Neuron (in vitro differentiated cells): ENCODE measurements at regions not wholly inside any gene's neighbourhood (a gene's known extent, or its start where the extent isn't known, plus 50 kb on each side); places are given as distances from the start of the nearest gene placed in this dataset.

ENCODE experiments used
- H2AFZ ChIP-seq: one replicate; pipeline ENCODE4 v1.6.1; 2013; ENCODE audit warnings: low read depth, mild to moderate bottlenecking, inconsistent platforms, low read length, moderate library complexity
- H3K27me3 ChIP-seq: one replicate; pipeline ENCODE4 v1.6.1; 2013; ENCODE audit warnings: low read length; ENCODE audit not compliant: insufficient read depth
- H3K36me3 ChIP-seq: one replicate; pipeline ENCODE4 v1.6.1; 2013; ENCODE audit warnings: low read length; ENCODE audit not compliant: insufficient read depth
- H3K4me1 ChIP-seq: one replicate; pipeline ENCODE4 v1.6.1; 2013; ENCODE audit warnings: low read length; ENCODE audit not compliant: insufficient read depth
- H3K4me3 ChIP-seq: 2 replicates; pipeline ENCODE4 v1.5.1; 2013; ENCODE audit warnings: mild to moderate bottlenecking, low read length, moderate library complexity
- H3K9me3 ChIP-seq: one replicate; pipeline ENCODE4 v1.6.1; 2013; ENCODE audit warnings: low read length

DNA sequence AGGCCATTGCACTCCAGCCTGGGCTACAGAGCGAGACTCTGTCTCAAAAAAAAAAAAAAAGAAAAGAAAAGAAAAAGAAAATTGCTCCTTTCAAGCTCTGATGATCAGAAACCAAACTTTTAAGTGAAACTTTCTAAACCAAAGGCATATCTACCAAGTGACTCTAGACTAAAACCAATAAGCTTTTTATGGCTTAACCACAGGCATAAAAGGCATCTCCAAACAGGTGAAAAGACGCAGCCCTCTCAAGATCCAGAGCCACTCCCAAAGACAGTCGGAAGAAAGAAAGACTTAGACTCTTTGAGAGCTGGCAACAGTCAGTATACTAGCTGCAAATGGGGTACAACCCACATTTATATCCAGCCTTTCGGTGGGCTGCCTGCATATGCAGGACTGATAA, 117.1 kb upstream of the AP1S2 start:
- H2AFZ ChIP-seq = no peak overlapping the region
- no peaks in the 10 kb centered on the region for H3K9me3 ChIP-seq
- no peak overlapping the region for H3K4me3 ChIP-seq
- H3K36me3 ChIP-seq = no peaks in the 10 kb centered on the region
- H3K4me1 ChIP-seq = peaks cover 6% of the 10 kb centered on the region
- no peaks in the 10 kb centered on the region for H3K27me3 ChIP-seq

GRCh38 chrX:15963858-15964257, 109.2 kb upstream of the AP1S2 start:
- Histone ChIP-seq H3K4me1 (no peaks in the 10 kb centered on the region), H3K9me3 (no peaks in the 10 kb centered on the region), H2AFZ (no peak overlapping the region), H3K27me3 (no peaks in the 10 kb centered on the region), H3K36me3 (no peaks in the 10 kb centered on the region), H3K4me3 (no peak overlapping the region)

- Histone ChIP-seq H3K4me3 (no peak overlapping the region), H2AFZ (no peak overlapping the region), H3K27me3 (no peaks in the 10 kb centered on the region), H3K4me1 (peaks cover 13% of the 10 kb centered on the region), H3K9me3 (no peaks in the 10 kb centered on the region), H3K36me3 (no peaks in the 10 kb centered on the region)
Observed at GRCh38 chrX:15960237-15960636, 105.6 kb upstream of the AP1S2 start.

GRCh38 chrX:15956681-15957080, 102.1 kb upstream of the AP1S2 start:
- H3K9me3 ChIP-seq = no peaks in the 10 kb centered on the region
- peak overlapping the region; percentile 18 for H3K4me3 ChIP-seq
- no peaks in the 10 kb centered on the region for H3K27me3 ChIP-seq
- H3K4me1 ChIP-seq = peaks cover 13% of the 10 kb centered on the region
- H3K36me3 ChIP-seq = no peaks in the 10 kb centered on the region
- peak overlapping the region; percentile 70 for H2AFZ ChIP-seq

GRCh38 chrX:15953801-15954200, 99.2 kb upstream of the AP1S2 start:
- Histone ChIP-seq H3K27me3 (no peaks in the 10 kb centered on the region), H3K9me3 (no peaks in the 10 kb centered on the region), H3K36me3 (no peaks in the 10 kb centered on the region), H3K4me1 (peaks cover 13% of the 10 kb centered on the region), H3K4me3 (no peak overlapping the region), H2AFZ (no peak overlapping the region)

GRCh38 chrX:15952212-15952611, 97.6 kb upstream of the AP1S2 start:
- H3K4me1 ChIP-seq = peaks cover 18% of the 10 kb centered on the region
- H3K9me3 ChIP-seq = no peaks in the 10 kb centered on the region
- H3K36me3 ChIP-seq = no peaks in the 10 kb centered on the region
- no peak overlapping the region for H3K4me3 ChIP-seq
- H2AFZ ChIP-seq = no peak overlapping the region
- no peaks in the 10 kb centered on the region for H3K27me3 ChIP-seq

- Histone ChIP-seq H3K4me3 (no peak overlapping the region), H3K4me1 (peaks cover 13% of the 10 kb centered on the region), H2AFZ (no peak overlapping the region), H3K27me3 (no peaks in the 10 kb centered on the region), H3K9me3 (no peaks in the 10 kb centered on the region), H3K36me3 (no peaks in the 10 kb centered on the region)
Observed at GRCh38 chrX:15948318-15948660, 93.7 kb upstream of the AP1S2 start.

DNA sequence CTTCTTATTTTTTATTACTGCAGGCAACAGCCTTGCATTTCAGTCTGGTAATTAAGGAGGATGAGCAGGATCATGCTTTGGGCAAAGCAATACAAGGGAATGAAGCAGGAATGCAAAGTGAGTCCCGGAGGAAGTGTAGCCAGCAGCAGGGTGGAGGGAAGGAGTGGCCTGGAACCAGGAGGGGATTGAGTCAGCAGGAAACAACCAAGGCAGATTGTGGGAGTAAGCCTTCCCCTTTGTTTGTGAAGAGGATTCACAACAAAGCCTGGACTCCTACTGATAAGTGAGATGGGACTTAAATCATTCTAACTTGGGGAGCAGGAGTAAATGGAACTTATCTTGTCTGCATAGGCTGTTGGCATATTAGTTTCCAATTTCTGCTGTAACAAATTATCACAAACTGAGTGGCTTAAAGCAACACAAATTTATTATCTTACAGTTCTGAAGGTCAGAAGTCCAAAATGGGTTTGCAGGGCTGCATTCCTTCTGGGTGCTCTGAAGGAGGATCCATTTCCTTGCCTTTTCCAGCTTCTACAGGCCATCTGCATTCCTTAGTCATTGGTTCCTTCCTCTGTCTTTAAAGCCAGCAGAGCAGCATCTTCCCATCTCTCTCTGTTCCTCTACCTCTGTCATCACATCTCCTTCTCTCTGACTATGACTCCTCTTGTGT, 93.2 kb upstream of the AP1S2 start:
- H2AFZ ChIP-seq = no peak overlapping the region
- H3K4me1 ChIP-seq = peaks cover 13% of the 10 kb centered on the region
- no peaks in the 10 kb centered on the region for H3K9me3 ChIP-seq
- H3K4me3 ChIP-seq = no peak overlapping the region
- no peaks in the 10 kb centered on the region for H3K27me3 ChIP-seq
- H3K36me3 ChIP-seq = no peaks in the 10 kb centered on the region

GRCh38 chrX:15946783-15947580, 92.4 kb upstream of the AP1S2 start:
- Histone ChIP-seq H3K27me3 (no peaks in the 10 kb centered on the region), H3K36me3 (no peaks in the 10 kb centered on the region), H3K9me3 (no peaks in the 10 kb centered on the region), H3K4me1 (peaks cover 13% of the 10 kb centered on the region), H3K4me3 (no peak overlapping the region), H2AFZ (no peak overlapping the region)

DNA sequence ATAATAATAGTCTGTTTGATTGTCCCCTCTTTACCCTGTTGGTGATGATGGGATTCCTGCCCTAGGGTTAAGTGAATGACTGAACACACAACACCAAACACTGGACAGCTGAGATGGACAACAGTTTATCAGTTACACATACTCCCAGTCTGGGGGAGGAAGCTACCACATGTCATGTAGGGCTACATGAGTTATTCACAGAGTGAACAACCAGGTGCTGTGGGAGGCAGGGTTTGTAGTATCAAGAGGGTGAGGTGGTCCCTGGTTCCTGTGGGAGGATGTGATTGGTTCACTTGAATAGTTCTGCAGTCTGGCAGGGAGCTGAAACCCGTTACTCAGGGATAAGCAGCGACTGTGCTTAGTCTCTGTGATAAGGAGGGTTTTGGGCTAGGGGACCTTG, 88.8 kb upstream of the AP1S2 start:
- H3K4me1 ChIP-seq = peaks cover 13% of the 10 kb centered on the region
- no peak overlapping the region for H2AFZ ChIP-seq
- no peaks in the 10 kb centered on the region for H3K27me3 ChIP-seq
- no peaks in the 10 kb centered on the region for H3K36me3 ChIP-seq
- H3K9me3 ChIP-seq = no peaks in the 10 kb centered on the region
- no peak overlapping the region for H3K4me3 ChIP-seq

GRCh38 chrX:15942307-15942706, 87.7 kb upstream of the AP1S2 start:
- H3K4me3 ChIP-seq = no peak overlapping the region
- H3K4me1 ChIP-seq = peaks cover 5% of the 10 kb centered on the region
- H2AFZ ChIP-seq = no peak overlapping the region
- no peaks in the 10 kb centered on the region for H3K36me3 ChIP-seq
- H3K27me3 ChIP-seq = no peaks in the 10 kb centered on the region
- no peaks in the 10 kb centered on the region for H3K9me3 ChIP-seq

GRCh38 chrX:15939737-15940136, 85.1 kb upstream of the AP1S2 start:
- H3K4me1 ChIP-seq = no peaks in the 10 kb centered on the region
- H3K36me3 ChIP-seq = no peaks in the 10 kb centered on the region
- no peak overlapping the region for H2AFZ ChIP-seq
- no peaks in the 10 kb centered on the region for H3K9me3 ChIP-seq
- H3K27me3 ChIP-seq = no peaks in the 10 kb centered on the region
- H3K4me3 ChIP-seq = no peak overlapping the region

DNA sequence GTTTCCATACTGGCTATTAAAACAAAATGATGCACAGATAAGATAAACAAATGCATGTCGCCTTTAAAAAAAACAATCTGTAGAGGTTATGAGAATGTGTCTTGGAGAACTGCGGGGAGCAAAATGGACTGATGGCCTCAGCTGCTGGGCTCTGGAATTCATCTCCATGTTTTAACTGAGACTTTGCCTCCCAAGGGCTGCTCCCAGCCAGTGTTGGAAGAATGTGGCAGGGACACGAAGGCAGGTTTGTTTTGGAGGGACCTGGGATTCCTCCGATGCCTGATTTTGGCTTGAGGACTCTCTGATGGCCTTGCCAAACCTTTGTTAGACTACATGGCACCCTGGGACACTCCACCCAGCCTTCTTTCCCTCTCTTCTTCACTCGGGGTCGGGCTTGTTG, 83.5 kb upstream of the AP1S2 start:
- peaks cover 6% of the 10 kb centered on the region for H3K4me1 ChIP-seq
- H3K9me3 ChIP-seq = no peaks in the 10 kb centered on the region
- no peaks in the 10 kb centered on the region for H3K27me3 ChIP-seq
- H2AFZ ChIP-seq = no peak overlapping the region
- H3K4me3 ChIP-seq = no peak overlapping the region
- H3K36me3 ChIP-seq = no peaks in the 10 kb centered on the region

DNA sequence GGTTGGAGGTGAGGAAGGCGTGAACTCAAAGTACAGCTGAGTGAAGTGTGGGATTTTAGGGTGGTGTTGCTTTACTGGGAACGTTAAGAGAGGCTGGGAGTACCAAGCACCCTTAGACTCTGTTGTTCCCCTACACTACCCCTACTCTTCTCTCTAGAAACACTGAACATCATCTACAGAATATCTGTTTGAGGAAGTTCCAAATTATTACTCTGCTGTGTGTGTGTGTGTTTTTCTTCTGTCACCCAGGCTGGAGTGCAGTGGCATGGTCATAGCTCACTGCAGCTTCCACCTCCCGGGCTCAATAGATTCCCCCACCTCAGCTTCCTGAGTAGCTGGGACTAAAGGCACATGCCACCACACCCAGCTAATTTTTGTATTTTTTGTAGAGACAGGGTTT, 76.7 kb upstream of the AP1S2 start:
- Histone ChIP-seq H3K9me3 (no peaks in the 10 kb centered on the region), H3K36me3 (no peaks in the 10 kb centered on the region), H3K27me3 (no peaks in the 10 kb centered on the region), H3K4me3 (no peak overlapping the region), H3K4me1 (peaks cover 12% of the 10 kb centered on the region), H2AFZ (no peak overlapping the region)
